ENCODE measurements at regions not wholly inside any gene's neighbourhood (a gene's known extent, or its start where the extent isn't known, plus 50 kb on each side); places are given as distances from the start of the nearest gene placed in this dataset.

DNA sequence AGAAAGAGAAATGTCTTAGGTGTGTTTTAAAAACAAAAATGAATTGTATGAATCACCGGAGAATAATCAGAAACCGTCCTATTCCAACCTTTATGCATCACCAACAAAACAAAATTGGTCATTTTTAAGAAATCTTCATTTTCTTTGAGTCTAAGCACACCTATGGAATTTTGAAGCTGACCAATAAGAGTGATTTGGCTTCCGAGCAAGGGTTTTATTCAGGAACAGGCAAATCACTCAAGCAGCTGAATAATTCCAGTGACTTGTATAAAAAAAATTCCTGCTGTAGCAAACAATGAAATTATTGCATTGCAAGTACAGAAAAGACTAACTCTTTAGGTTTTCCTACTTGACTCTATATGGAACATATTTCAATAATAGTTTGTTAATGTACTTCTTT lies 83.8 kb upstream of the FNDC3B start:
- no peak for DNase-seq

DNA sequence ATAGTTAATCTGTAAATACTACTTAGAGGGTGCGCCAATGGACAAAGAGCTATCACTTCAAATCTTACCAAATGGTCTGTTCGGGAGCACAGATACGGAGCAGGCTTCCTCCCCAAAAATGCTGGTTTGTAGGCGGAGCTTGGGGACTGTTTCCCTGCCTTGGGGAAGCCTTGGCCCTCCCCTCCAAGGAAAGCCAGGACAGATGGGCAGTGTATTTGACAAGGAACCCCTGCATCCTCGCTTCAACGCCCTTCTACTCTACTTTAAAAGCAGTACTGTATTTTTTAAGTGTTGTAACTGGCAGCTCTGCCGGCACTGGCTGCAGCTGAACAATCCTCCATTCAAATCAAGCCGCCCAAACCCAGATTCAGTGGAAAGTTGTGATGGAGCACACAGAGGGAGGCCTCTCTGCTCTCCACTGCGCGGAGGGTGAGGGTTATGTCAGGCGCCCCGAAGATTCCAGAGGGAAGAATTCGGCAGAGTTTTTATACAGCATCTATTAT lies 83.1 kb upstream of the FNDC3B start:
- DNase-seq, result peak in 17 of 51 donors; percentile 1 to 39 (median 14)

DNA sequence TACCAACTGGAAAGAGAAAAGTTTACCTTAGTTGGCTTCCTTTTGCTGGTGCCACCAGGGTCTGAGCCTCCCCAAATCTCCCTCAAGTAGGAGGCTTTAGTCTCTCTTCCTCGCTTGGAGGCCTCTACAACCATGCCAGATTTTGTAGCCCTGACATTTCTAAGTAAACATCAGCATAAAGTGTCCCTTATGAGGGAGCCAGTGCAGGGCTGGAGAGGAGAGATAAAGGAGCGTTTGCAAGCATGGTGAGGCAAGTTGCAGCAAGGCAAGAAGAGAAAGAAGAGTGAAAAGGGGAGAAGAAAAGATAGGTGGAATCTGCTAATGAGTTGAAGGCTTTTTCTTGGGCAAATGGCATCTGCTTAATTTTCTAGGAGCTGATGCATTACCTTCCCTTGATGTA lies 82.7 kb upstream of the FNDC3B start:
- no peak for DNase-seq

DNA sequence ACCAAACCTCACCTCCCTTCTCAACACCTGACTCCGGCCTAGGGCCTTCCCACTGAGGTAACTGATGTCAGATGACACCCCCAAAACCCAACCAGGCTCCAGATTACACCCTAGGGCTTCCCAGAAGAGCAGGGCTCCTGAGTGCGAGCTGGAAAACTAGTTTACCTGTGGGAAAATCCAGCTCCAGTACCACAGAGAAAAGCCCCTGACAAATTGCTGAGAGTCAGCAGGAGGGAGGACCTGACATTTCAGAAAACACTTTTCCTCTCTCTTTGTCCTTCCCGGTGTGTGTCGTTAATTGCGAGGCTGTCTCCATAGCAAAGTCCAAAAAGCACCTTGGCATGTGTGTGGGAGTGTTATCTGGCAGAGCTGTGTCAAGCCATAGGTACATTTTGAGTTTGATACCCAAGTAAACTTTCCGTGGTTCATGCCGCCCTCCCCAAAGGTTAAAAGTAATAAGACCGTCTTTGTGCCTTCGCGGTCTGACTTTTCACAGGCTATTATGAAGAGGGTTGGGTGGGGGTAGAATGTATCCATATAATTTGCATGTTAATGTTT lies 79.8 kb upstream of the FNDC3B start:
- DNase-seq, result no peak

DNA sequence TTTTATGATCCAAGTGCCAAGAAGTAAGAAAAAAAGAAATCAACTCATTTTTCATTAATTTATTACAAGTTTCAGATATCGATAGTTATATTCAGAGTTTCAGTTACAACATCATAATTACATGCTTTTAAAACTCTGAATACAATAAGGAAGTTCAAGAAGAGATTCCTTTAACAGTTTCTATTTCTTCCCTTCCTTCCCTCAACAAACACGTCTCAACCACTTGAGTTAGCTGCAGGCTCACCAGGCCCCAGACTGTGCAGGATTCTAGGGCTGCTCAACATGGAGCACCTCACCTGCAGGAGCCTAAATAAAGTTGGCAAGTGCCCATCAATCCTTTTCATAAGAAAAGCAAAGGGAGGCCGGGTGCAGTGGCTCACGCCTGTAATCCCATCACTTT lies 79.2 kb upstream of the FNDC3B start:
- no peak for DNase-seq

DNA sequence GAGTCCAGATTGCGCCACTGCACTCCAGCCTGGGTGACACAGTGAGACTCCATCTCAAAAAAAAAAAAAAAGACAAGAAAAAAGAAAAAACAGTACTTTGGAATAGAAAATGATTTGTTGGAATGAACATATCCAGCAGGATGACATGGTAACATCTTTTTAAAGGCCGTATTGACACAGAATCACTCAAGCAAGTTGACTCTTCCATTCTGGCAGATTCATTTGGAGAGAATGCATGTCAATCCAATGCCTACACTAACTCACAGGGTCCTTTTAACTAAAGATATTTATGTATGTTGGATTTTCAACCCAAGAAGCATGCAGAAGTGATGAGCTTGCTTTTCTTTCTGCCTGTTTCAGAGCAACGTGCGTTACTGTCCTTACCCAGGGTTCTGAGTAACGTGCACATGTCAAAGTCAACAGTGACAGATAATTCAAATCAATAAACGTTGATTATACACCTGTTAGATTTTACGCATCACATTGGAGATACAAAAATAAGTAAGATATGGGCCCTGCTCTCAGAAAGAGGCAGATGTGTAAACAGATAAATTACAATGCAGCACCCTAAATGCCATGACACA lies 77.1 kb upstream of the FNDC3B start:
- DNase-seq, result no peak

DNA sequence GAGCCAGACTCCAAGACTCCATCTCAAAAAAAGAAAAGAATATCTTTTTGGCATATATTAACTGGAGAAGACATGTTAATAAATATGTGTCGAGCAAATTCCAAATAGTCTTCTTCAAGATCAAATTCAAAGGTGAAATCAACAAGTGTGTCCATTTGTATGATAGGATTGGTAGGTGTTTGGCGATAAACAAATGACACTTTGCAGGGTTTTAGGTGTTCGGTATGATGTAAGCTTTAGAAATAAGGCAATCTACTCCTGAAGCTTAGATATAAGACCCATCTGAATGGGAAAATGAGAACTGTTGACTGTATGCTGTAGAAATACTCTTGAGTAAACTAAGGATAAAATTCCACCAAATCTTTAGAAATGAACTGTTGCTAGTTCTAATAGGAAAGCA lies 75.8 kb upstream of the FNDC3B start:
- no peak for DNase-seq

DNA sequence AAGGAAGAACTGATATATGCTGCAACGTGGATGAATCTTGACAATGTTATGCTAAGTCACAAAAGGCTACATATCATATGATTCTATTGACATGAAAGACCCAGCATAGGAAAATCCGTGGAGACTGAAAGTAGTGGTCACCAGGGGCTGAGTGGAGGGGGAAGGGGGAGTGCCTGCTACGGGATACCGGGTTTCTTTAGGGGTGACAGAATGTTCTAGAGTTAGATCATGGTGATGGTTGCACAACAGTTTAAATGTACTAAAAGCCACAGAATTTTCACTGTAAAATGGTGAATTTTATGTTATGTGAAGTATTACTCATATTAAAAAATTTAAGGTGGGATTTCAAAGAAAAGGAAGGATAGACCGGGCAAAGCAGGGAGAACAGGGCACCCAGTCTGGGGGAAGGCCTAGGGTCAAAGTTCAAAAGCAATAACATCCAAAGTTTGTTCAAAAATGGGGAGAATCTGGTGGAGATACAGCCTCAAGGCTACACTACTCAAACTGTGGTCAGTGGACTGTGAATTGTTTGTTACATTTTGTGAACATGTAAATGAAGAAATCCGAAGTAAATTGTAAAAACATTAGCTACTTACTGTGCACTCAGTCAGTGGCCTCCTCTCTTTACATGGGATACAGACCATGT lies 74.2 kb upstream of the FNDC3B start:
- DNase-seq, result no peak

DNA sequence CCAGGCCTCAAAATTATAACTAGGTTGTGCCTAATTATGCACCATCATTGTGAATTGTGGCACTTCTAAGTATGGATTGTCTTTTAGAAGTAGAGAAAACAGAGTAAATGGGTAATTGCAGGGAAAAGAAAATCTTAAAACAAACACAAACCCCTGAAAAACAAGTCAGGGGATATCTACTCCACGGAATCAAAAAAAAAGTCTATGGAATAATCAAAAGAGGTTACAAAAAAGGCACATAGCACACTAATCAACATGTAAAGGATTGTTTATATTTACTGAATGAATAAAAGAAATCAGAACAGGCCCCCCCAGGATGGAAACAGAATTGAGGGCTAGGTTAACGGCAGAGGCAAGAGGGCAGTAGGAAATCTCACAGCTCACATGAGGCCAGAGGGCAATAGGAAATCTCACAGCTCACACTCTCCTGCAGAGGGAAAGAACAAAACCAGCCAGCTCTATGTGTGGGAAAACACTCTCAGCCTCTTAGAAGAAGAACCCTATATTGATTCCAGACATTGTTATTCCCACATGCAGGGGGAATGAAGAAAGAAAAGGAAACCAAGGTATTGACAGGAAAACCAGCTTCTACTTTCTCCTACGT lies 72.7 kb upstream of the FNDC3B start:
- no peak for DNase-seq

DNA sequence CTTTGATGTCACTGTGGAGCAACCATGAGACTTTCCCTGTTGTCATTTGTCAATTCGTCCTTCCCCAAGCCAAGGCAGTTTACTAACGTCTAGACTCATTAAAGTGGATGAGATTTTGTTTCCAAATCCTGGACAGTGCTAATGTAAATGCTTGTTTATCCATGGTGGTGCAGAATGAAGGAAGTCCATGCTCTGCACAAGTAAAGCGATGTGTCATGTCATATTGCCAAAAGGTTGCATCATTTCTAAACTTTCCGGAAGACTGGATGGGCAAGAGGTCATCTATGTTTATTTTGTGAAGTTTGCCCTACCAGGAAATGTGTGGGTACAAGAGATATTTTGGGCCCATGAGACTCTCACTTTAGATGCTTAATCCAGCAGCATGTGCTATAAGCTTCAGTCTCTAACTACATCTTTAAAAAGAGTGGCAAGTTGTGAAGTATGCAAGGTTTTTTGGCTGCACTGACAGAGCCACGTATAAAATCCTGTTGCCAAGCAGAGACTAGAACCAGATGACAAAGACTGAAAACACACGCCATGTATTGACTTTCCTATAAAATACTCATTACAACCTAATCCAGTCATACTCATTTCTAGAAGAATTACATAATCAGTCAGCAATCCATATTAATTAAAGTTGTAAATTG lies 72.1 kb upstream of the FNDC3B start:
- no peak for DNase-seq

DNA sequence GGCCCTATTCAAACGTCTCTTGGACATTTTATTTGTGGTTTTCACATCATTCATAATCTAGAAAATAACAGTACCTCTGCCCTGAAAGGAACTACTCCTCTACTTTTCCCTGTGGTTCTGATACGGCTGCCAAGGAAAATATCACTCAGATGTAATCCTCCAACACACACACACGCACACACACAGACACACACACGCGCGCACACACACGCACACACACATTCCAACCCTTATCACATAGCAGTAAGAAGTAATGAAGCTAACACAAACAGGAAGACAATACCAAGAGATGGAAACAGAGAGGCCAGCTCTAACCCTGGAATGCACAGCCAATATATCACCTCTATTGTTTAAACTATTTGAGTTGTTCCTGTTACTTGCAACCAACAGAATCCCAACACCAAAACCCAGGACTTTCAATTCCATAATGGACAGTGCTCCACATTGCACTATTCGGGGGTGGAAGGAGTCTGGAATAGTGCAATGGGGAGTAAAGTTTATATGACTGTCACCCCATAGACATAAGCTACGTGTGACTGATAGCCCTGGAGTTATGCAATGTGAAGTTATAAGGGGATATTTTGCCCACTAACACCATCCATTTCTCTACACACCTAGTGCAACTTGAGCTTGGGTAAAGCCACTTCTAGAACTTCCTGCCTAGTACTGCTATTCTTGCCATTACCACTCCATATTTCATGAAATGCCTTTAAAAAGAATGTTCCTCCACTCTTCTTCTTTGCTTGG lies 71.3 kb upstream of the FNDC3B start:
- no peak for DNase-seq

DNA sequence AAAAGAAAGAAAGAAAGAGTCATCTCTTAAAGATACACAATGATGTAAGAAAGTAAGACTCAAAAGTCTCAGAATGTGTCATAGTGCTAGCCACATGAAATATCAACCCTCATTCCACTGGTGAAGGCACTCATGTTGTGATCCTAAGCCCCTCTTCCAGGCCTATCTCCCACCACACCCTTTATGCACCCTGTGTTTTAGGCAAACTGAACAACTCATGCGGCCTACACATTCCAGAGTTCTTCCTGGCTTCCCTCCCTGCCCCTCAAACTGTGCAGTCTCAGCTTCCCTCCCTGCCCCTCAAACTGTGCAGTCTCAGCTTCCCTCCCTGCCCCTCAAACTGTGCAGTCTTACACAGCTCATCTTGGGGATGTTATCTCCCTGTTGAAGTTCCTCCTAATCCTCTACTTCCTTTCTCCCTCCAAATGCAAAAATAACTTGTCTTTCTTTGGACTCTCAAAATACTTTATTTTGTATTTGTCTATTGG lies 69.0 kb upstream of the FNDC3B start:
- DNase-seq, result no peak

DNA sequence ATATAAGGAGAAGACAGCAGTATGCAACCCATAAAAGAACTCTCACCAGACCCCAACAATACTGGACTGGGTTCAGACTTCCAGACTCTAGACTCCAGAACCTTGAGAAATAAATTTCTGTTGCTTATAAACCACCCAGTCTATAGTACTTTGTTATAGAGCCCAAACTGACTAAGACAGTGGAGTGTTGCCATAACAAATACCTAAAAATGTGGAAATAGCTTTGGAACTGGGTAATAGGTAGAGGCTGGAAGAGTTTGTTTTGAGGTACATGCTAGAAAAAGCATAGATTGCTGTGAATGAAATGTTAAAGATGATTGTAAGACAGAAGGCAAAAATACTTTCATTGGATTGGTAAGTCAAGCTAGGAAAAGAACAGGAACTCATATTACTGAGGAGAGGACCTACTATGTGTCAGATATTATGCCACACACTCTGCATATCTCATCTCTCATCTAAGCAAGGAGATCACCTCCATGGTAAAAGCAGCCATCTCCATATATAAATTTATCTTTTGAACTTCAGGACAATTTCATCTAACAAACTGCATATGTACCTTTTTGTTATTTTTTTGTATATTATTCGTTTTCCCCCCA lies 67.4 kb upstream of the FNDC3B start:
- DNase-seq, result no peak

DNA sequence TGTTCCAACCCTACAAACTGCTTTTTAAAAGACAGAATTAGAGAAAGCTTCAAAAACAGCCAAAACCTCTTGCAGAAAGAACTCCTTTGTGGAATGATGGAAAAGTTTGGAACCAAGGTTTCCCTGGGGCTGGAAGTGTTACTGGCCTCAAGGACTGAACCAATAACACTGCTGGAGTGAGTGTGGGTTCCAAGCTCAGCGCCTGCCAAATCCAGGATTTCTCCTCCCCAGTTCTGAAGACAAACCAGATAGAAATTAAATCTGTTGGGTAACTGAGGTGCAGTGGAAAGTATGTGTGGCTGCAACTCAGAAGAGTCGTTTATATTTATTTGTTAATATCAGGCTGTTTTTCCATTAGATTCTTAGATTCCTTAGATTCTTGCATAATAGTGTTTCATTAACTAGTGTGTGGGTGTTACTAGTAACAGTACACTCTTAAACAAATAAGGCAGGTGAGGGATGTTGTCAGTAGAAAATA lies 66.5 kb upstream of the FNDC3B start:
- no peak for DNase-seq

DNA sequence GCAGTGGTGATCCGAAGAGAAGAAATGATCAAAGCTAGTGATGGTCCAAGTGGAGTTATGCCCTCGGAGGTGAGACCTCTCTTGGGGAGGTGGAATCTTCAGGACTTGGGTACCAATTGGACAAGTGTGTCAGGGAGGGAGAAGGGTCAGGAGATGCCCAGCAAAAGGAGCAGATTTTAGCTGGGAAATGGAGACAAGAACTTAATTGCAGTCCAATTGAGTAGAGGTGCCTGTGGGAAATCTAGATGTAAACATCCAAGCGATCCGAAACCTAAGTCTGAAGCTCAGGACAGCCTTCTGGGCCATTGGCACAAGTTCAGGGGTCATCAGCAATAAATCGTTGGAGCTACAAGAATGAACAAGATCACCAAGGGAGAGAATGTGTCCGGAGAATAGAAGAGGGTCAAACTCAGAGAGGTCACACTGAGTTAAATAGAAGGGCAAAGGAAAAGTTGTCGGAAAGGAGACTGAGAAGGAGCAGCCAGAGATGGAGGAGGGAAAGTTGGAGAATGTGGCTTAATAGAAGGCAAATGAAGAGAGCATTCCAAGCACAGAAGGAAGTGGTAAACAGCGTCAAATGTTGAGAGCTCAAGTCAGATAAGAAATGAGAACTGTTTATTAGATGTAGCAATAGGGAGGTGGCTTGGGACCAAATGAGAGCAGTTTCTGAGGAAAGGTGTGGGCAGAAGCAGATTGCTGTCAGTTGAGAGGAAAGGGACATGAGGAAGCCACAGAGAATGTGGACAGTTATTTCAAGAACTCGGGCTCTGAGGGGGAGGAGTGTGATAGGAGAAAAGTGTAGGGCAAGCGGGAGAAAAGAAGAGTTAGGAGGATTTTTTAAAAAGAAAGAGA lies 64.2 kb upstream of the FNDC3B start:
- no peak for DNase-seq

DNA sequence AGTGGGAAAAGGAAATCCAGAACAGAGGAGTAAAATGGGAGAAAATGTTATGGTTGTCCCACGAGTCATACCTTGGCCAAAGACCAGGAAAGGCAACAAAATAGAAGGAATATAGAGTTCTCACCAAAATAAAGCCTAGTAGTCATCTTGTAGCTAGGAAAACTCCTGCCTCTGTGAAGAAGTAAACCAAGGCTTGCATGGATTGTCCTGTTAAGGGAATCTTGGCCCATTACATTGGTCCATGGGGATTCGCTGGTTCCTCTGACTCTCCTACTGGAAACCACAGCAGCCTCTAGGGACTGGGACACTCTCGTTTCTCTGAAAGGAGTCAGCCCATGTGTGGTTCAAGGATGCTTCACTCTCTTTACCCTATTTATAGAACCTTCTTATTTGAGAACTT lies 62.9 kb upstream of the FNDC3B start:
- no peak for DNase-seq

DNA sequence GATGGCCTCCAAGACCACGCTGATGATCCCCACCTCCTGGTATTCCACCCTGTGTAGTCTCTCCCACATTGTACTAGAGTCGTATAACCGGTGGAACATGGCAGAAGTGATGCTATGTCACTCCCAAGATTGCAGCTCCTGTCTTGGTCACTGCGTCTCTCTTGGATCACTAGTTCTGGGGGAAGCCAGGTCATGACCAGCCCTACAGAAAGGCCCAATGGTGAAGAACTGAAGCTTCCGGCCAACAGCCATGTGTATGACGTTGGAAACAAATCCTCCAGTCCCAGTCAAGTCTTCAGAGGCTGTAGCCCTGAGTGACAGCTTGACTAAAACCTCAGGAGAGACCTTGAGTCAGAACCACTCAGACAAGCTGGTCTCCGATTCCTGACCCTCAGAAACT lies 61.9 kb upstream of the FNDC3B start:
- no peak for DNase-seq

DNA sequence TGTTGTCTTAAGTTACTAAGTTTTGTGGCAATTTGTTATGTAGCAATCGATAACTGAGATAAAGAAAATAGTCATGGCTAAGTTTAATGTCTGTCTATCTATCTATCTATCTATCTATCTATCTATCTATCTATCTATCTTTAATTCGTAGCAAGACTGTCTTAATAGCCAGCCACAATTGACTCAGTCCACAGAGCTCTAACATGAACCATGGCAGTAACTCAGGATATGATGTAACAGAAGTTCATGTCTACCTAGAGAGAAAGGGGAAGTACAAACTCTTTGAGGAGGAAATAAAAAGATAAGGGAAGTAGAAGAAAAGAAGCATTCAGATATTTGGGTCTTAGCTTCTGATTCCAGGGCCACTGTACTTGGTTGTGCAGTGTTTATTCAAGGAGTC lies 61.5 kb upstream of the FNDC3B start:
- no peak for DNase-seq

DNA sequence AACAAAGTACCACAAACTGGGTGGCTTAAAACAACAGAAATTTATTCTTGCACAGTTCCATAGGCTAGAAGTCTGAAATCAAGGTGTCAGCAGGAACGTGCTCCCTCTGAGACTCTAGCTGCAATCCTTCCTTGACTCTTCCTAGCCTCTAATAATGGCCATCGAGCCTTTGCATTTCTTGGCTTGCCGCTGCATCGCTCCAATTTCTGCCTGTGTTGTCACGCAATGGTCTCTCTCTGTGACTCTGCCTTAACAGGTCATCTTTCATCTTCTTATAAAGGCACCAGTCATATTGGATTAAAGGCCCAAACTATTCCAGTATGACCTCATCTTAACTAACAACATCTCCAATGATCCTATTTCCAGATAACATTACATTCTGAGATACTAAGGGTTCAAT lies 61.0 kb upstream of the FNDC3B start:
- DNase-seq, result no peak

DNA sequence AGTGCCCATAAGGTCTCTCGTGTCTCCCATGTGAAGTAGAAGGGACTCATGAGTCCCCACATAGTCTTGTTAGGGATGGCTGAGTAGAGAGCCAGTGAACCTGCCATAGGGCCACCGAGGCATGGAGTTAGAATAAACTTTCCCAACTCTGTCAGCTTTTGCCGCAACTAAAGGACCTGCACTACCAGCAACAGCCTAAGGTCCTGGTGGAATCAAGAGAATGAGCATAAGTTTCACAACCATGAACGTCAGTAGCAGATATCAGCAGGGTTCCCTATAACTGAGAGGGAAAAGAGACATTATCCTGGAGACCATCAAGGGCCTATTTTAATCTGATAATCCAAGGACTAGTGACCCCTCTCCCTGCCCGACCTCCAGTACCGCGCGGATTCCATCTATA lies 60.3 kb upstream of the FNDC3B start:
- no peak for DNase-seq
